IMR-90 (cell line): ENCODE measurements at regions not wholly inside any gene's neighbourhood (a gene's known extent, or its start where the extent isn't known, plus 50 kb on each side); places are given as distances from the start of the nearest gene placed in this dataset.

Source experiments
- ATAC-seq: fragments of 200-7000 bp; cut with Tn5 transposase; 2 replicates; pipeline ENCODE4 v1.9.1; 2020; ENCODE audit warnings: low read depth, mild to moderate bottlenecking, moderate library complexity
- BruUV-seq: library from RNA; stranded (reverse); fragments of 400-500 nt; replicated peaks from 2 replicates; lab custom pipeline; 2021; lab: Mats Ljungman, UMichigan
- CTCF ChIA-PET: fragments of 300-600 bp; formaldehyde crosslinking; extraction: SDS; loops from one replicate; lab custom pipeline; 2021; ENCODE audit warnings: antibody characterized with exemption; lab: Yijun Ruan, JAX
- POLR2A ChIA-PET: fragments of 300-600 bp; sonication (Branson Sonifier 250); formaldehyde crosslinking; loops from one replicate; lab custom pipeline; 2022; ENCODE audit warnings: antibody characterized with exemption; ENCODE audit not compliant: unreplicated experiment; lab: Charles Lee
- DNase-seq: peaks from one replicate; pipeline ENCODE4 v3.0.0; 2013
- H2AFZ ChIP-seq: replicated peaks from 2 replicates; pipeline ENCODE3; 2013; ENCODE audit warnings: low read length, mild to moderate bottlenecking; ENCODE audit not compliant: poor library complexity
- H2AK5ac ChIP-seq: 2 replicates; pipeline ENCODE4 v1.6.1; 2013; ENCODE audit warnings: low read depth, low read length, inconsistent platforms
- H2AK9ac ChIP-seq: replicated peaks from 2 replicates; pipeline ENCODE3; 2013; ENCODE audit warnings: mild to moderate bottlenecking, low read depth, low read length, moderate library complexity; ENCODE audit not compliant: poor library complexity
- H2BK120ac ChIP-seq: 2 replicates; pipeline ENCODE4 v1.6.1; 2013; ENCODE audit warnings: low read depth, low read length, inconsistent platforms
- H2BK15ac ChIP-seq: 3 replicates; pipeline ENCODE4 v1.6.1; 2013; ENCODE audit warnings: low read depth, low read length, inconsistent platforms
- H2BK20ac ChIP-seq: 2 replicates; pipeline ENCODE4 v1.6.1; 2013; ENCODE audit warnings: low read depth, mild to moderate bottlenecking, inconsistent platforms, low read length, moderate library complexity
- H2BK5ac ChIP-seq: 2 replicates; pipeline ENCODE4 v1.6.1; 2013; ENCODE audit warnings: mild to moderate bottlenecking, low read depth, low read length, inconsistent platforms; ENCODE audit not compliant: poor library complexity, severe bottlenecking
- H3K14ac ChIP-seq: replicated peaks from 2 replicates; pipeline ENCODE4 v1.6.1; 2013; ENCODE audit warnings: low read depth, low read length, inconsistent platforms
- H3K18ac ChIP-seq: 2 replicates; pipeline ENCODE4 v1.6.1; 2013; ENCODE audit warnings: low read depth, low read length, control low read depth
- H3K23ac ChIP-seq: 2 replicates; pipeline ENCODE4 v1.6.1; 2013; ENCODE audit warnings: low read depth, low read length, inconsistent platforms
- H3K27ac ChIP-seq: 2 replicates; pipeline ENCODE4 v1.5.1; 2013; ENCODE audit warnings: mild to moderate bottlenecking, control low read depth, low read length; ENCODE audit not compliant: insufficient read depth
- H3K27me3 ChIP-seq: 2 replicates; pipeline ENCODE4 v1.6.1; 2013; ENCODE audit warnings: low read length; ENCODE audit not compliant: control insufficient read depth, insufficient read depth
- H3K36me3 ChIP-seq: 2 replicates; pipeline ENCODE4 v1.6.1; 2013; ENCODE audit warnings: low read length, mixed read lengths; ENCODE audit not compliant: control insufficient read depth, insufficient read depth
- H3K4ac ChIP-seq: 2 replicates; pipeline ENCODE4 v1.6.1; 2013; ENCODE audit warnings: low read depth, low read length, inconsistent platforms
- H3K4me1 ChIP-seq: 2 replicates; pipeline ENCODE4 v1.6.1; 2013; ENCODE audit warnings: low read length, mixed read lengths; ENCODE audit not compliant: control insufficient read depth, insufficient read depth
- H3K4me2 ChIP-seq: 2 replicates; pipeline ENCODE4 v1.6.1; 2013; ENCODE audit warnings: low read depth, mild to moderate bottlenecking, control low read depth, low read length, moderate library complexity
- H3K4me3 ChIP-seq: 2 replicates; pipeline ENCODE4 v1.5.1; 2013; ENCODE audit warnings: low read depth, mild to moderate bottlenecking, control low read depth, low read length, moderate library complexity; ENCODE audit not compliant: insufficient read depth
- H3K56ac ChIP-seq: 2 replicates; pipeline ENCODE4 v1.6.1; 2013; ENCODE audit warnings: low read length, inconsistent platforms; ENCODE audit not compliant: insufficient read depth; ENCODE audit errors: extremely low read depth
- H3K79me1 ChIP-seq, 2 experiments: 2 replicates each; pipeline ENCODE4 v1.6.1; 2013; ENCODE audit warnings: low read length in 2 of 2, inconsistent platforms in 1 of 2, low read depth in 1 of 2
- H3K9ac ChIP-seq: 2 replicates; pipeline ENCODE4 v1.6.1; 2013; ENCODE audit warnings: low read depth, low read length, control low read depth
- H3K9me1 ChIP-seq: 2 replicates; pipeline ENCODE4 v1.6.1; 2013; ENCODE audit warnings: low read length, inconsistent platforms; ENCODE audit not compliant: insufficient read depth
- H3K9me3 ChIP-seq: 2 replicates; pipeline ENCODE4 v1.6.1; 2013; ENCODE audit warnings: low read length; ENCODE audit not compliant: control insufficient read depth, insufficient read depth
- H4K20me1 ChIP-seq: 2 replicates; pipeline ENCODE4 v1.6.1; 2013; ENCODE audit warnings: low read length, inconsistent platforms; ENCODE audit not compliant: insufficient read depth
- H4K5ac ChIP-seq: 2 replicates; pipeline ENCODE4 v1.6.1; 2013; ENCODE audit warnings: mild to moderate bottlenecking, low read depth, low read length, control low read depth
- H4K8ac ChIP-seq, 2 experiments: 2 replicates each; pipeline ENCODE4 v1.6.1; 2013; ENCODE audit warnings: low read depth in 2 of 2, low read length in 2 of 2, control low read depth in 1 of 2, inconsistent platforms in 1 of 2
- H4K91ac ChIP-seq: 2 replicates; pipeline ENCODE4 v1.6.1; 2013; ENCODE audit warnings: low read depth, low read length, inconsistent platforms; ENCODE audit not compliant: insufficient read depth
- BHLHE40 ChIP-seq: fragments of 150-350 bp; IDR thresholded peaks from 2 replicates; pipeline ENCODE4 v1.6.1; 2016; ENCODE audit warnings: mild to moderate bottlenecking, low read depth, low read length
- CEBPB ChIP-seq: IDR thresholded peaks from 2 replicates; pipeline ENCODE4 v1.6.1; 2012; ENCODE audit warnings: low read depth, low read length, improper control_type of control experiment
- CTCF ChIP-seq: conservative IDR thresholded peaks from 2 replicates; pipeline ENCODE4 v1.5.1; 2012; ENCODE audit warnings: mild to moderate bottlenecking, low read depth, low read length, improper control_type of control experiment
- ELK1 ChIP-seq: fragments of 150-350 bp; IDR thresholded peaks from 2 replicates; pipeline ENCODE4 v1.6.1; 2016; ENCODE audit warnings: low read depth, mild to moderate bottlenecking, low read length, moderate library complexity, borderline replicate concordance
- FOS ChIP-seq: fragments of 150-350 bp; IDR thresholded peaks from 2 replicates; pipeline ENCODE4 v1.6.1; 2016; ENCODE audit warnings: low read depth, low read length
- MXI1 ChIP-seq: IDR thresholded peaks from 2 replicates; pipeline ENCODE4 v1.6.1; 2012; ENCODE audit warnings: low read depth, mild to moderate bottlenecking, low read length, moderate library complexity, borderline replicate concordance
- RAD21 ChIP-seq: IDR thresholded peaks from 2 replicates; pipeline ENCODE4 v1.6.1; 2012; ENCODE audit warnings: low read length, improper control_type of control experiment
- RCOR1 ChIP-seq: IDR thresholded peaks from 2 replicates; pipeline ENCODE4 v1.6.1; 2012; ENCODE audit warnings: mild to moderate bottlenecking, low read length, improper control_type of control experiment; ENCODE audit not compliant: insufficient replicate concordance
- RFX5 ChIP-seq: IDR thresholded peaks from 2 replicates; pipeline ENCODE4 v1.8.0; 2012; ENCODE audit warnings: low read depth, mild to moderate bottlenecking, low read length, moderate library complexity
- USF2 ChIP-seq: fragments of 150-350 bp; IDR thresholded peaks from 2 replicates; pipeline ENCODE4 v1.6.1; 2017; ENCODE audit warnings: mild to moderate bottlenecking, antibody characterized with exemption, low read length, low read depth
- WGBS, 2 experiments: methylation state at CpG; one replicate each; pipeline versions ENCODE4 v1.1.5 to v1.1.7; 2013; ENCODE audit warnings: missing lambda C conversion rate in 2 of 2; ENCODE audit not compliant: insufficient read length in 1 of 2; ENCODE audit errors: extremely low coverage in 2 of 2; 5-methylcytosine and 5-hydroxymethylcytosine counted together
- dilution Hi-C: fragments of 300-500 bp; cut with HindIII; formaldehyde crosslinking; loops from one replicate; pipeline ENCODE4 v1.14.3; 2018; ENCODE audit warnings: low sequenced_read_pairs; ENCODE audit not compliant: unreplicated experiment
- in situ Hi-C: fragments of 300-500 bp; cut with MboI; formaldehyde crosslinking; loops from 3 replicates; pipeline ENCODE4 v1.14.3; 2019; ENCODE audit warnings: low sequenced_read_pairs, inconsistent platforms, mixed read lengths
- intact Hi-C: fragments of 100-400 bp; cut with micrococcal nuclease; formaldehyde crosslinking; loops from 2 replicates; pipeline ENCODE4 v1.10.0; 2022

- no peak overlapping the region for H4K5ac ChIP-seq
- intact Hi-C loops: no loop called here
- H3K36me3 ChIP-seq: no peaks in the 10 kb centered on the region
- H3K23ac ChIP-seq: no peak overlapping the region
- no peak overlapping the region for H3K4me2 ChIP-seq
- no peak overlapping the region for H2BK20ac ChIP-seq
- no peak overlapping the region for H3K9ac ChIP-seq
- in situ Hi-C loops: no loop called here
- dilution Hi-C loops: no loop called here
- H4K91ac ChIP-seq: no peak overlapping the region
- H3K27ac ChIP-seq: no peak overlapping the region
- H2BK15ac ChIP-seq: no peak overlapping the region
- no peak overlapping the region for H3K14ac ChIP-seq
- H4K20me1 ChIP-seq: no peaks in the 10 kb centered on the region
- no peak overlapping the region for H3K18ac ChIP-seq
- ATAC-seq: no peak
- ChIA-PET CTCF (interaction anchor here (0.8 kb wide), 1 partner anchor 9 kb away, joined by 3 read pairs; no protein-coding TSS in a partner anchor), POLR2A (no interaction called here)
- H2AFZ ChIP-seq: no peak overlapping the region
- no peak overlapping the region for H2AK5ac ChIP-seq
- no TSS peak for BruUV-seq
- TF ChIP-seq FOS (no peak), CTCF (no peak), RAD21 (no peak), CEBPB (no peak), RFX5 (no peak), MXI1 (no peak), USF2 (no peak), ELK1 (no peak), BHLHE40 (no peak), RCOR1 (no peak)
- H2BK5ac ChIP-seq: no peak overlapping the region
- no peaks in the 10 kb centered on the region for H3K79me1 ChIP-seq
- H2AK9ac ChIP-seq: no peak overlapping the region
- no peak overlapping the region for H3K4me3 ChIP-seq
- no peak overlapping the region for H4K8ac ChIP-seq
- no peak for DNase-seq
- no peaks in the 10 kb centered on the region for H3K9me3 ChIP-seq
- no peak overlapping the region for H2BK120ac ChIP-seq
- no peaks in the 10 kb centered on the region for H3K27me3 ChIP-seq
- H3K4me1 ChIP-seq: no peaks in the 10 kb centered on the region
- no peaks in the 10 kb centered on the region for H3K9me1 ChIP-seq
- H3K4ac ChIP-seq: no peak overlapping the region
- H3K56ac ChIP-seq: no peak overlapping the region
- no CpG with 5 or more reads among the region's 1 CpG for WGBS, 2 experiments
Measured at GRCh38 chr4:160810941-160811340, 1352.9 kb downstream of the FSTL5 start.
